Breast epithelium (tissue), 4 donors: ENCODE measurements at regions not wholly inside any gene's neighbourhood (a gene's known extent, or its start where the extent isn't known, plus 50 kb on each side); places are given as distances from the start of the nearest gene placed in this dataset.

ENCODE experiments used
- DNase-seq, 2 donors: peaks; one replicate each; pipeline ENCODE4 v3.0.0-alpha.2; 2019; ENCODE audit warnings: low spot score in 2 of 2
- H3K27ac ChIP-seq, 2 donors: fragments of 200-600 bp; sonication (generic) in 1 of 2; one replicate each; pipeline ENCODE4 v1.5.1; 2016 to 2019; ENCODE audit warnings: mild to moderate bottlenecking in 1 of 2
- H3K27me3 ChIP-seq, 2 donors: fragments of 200-600 bp; sonication (generic) in 1 of 2; one replicate each; pipeline versions ENCODE4 v1.5.1 to v1.6.0; 2017 to 2019; ENCODE audit warnings: control low read depth in 1 of 2, mild to moderate bottlenecking in 1 of 2
- H3K36me3 ChIP-seq: fragments of 200-600 bp; one replicate; pipeline ENCODE4 v1.5.1; 2019
- H3K4me1 ChIP-seq, 2 donors: fragments of 200-600 bp; sonication (generic); one replicate each; pipeline ENCODE4 v1.5.1; 2016 to 2019; ENCODE audit warnings: control low read depth in 1 of 2
- H3K4me3 ChIP-seq, 3 donors: fragments of 200-600 bp; sonication (generic); 1 replicate in 2 of 3; 2 replicates in 1 of 3; pipeline ENCODE4 v1.5.1; 2016 to 2019; ENCODE audit warnings: mild to moderate bottlenecking in 3 of 3, moderate library complexity in 2 of 3
- H3K9me3 ChIP-seq, 2 donors: fragments of 200-600 bp; sonication (generic) in 1 of 2; one replicate each; pipeline ENCODE4 v1.5.1; 2016 to 2019; ENCODE audit warnings: control low read depth in 1 of 2
- POLR2A ChIP-seq: fragments of 450-650 bp; IDR thresholded peaks from one replicate; pipeline ENCODE4 v1.6.1; 2016; ENCODE audit warnings: antibody characterized with exemption, mild to moderate bottlenecking, moderate library complexity
- POLR2AphosphoS5 ChIP-seq, 3 donors: sonication (generic); formaldehyde crosslinking; IDR thresholded peaks; one replicate each; pipeline ENCODE4 v1.6.1; 2017; ENCODE audit warnings: antibody characterized with exemption in 3 of 3
- intact Hi-C: fragments of 100-400 bp; cut with DNase I; formaldehyde crosslinking; loops from one replicate; pipeline ENCODE4 v1.15.1; 2023; ENCODE audit warnings: low total_unique reads
- TF ChIP-seq, protein P1 (sequence below), 3 donors: fragments of 450-650 bp; IDR thresholded peaks; one replicate each; pipeline ENCODE4 v1.5.1; 2016 to 2017; ENCODE audit warnings: antibody characterized with exemption in 3 of 3, mild to moderate bottlenecking in 3 of 3, moderate library complexity in 3 of 3

DNA sequence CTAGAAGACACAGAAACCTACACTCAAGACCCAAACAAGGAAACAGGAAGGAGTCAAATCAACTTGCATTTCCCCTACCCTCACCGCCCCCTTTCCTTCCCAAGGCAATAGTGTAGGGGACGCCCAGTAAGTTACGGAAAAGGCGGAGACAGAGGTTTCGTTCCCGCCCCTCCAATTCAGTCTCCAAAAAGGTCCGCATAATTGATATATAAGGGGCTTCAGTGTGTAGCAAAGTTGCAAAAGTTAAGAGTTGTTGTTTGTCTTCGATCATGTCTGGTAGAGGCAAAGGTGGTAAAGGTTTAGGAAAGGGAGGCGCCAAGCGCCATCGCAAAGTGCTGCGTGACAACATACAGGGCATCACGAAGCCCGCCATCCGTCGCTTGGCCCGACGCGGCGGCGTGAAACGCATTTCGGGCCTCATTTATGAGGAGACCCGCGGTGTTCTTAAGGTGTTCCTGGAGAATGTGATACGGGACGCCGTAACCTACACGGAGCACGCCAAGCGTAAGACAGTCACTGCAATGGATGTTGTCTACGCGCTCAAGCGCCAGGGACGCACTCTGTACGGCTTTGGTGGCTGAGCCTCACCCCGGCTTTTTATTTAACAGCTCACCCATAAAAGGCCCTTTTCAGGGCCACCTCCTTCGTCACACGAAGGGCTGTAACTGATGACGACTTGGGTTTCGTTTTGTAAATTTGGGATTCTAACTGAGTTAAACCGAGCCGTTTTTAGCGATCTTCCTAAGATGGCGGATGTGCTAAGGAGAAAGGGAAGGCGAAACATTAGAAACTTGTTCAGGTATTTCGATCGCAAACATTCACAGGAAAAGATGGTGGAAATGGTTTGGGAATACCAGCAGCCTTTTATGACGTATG lies 124.6 kb upstream of the BTN3A2 start:
- Histone ChIP-seq H3K4me3 (peak overlapping the region; percentile 38 to 67 (median 58)), H3K27me3 (no peaks in the 10 kb centered on the region), H3K36me3 (no peaks in the 10 kb centered on the region), H3K4me1 (no peaks in the 10 kb centered on the region), H3K27ac (peak overlapping the region; percentile 89 to 91), H3K9me3 (no peaks in the 10 kb centered on the region)
- intact Hi-C loops = loop anchor here (5.0 kb wide), 1 partner anchor 83 kb away; a partner anchor contains a TSS
- peak; percentile 62 to 76 for DNase-seq
- TF ChIP-seq POLR2A (peak; percentile 48), POLR2AphosphoS5 (IDR thresholded peaks at IDR 0.05) (peak; percentile 69 to 92 (median 91))
- TF ChIP-seq, protein P1, sequence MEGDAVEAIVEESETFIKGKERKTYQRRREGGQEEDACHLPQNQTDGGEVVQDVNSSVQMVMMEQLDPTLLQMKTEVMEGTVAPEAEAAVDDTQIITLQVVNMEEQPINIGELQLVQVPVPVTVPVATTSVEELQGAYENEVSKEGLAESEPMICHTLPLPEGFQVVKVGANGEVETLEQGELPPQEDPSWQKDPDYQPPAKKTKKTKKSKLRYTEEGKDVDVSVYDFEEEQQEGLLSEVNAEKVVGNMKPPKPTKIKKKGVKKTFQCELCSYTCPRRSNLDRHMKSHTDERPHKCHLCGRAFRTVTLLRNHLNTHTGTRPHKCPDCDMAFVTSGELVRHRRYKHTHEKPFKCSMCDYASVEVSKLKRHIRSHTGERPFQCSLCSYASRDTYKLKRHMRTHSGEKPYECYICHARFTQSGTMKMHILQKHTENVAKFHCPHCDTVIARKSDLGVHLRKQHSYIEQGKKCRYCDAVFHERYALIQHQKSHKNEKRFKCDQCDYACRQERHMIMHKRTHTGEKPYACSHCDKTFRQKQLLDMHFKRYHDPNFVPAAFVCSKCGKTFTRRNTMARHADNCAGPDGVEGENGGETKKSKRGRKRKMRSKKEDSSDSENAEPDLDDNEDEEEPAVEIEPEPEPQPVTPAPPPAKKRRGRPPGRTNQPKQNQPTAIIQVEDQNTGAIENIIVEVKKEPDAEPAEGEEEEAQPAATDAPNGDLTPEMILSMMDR (IDR thresholded peaks at IDR 0.05) = no peak

- Histone ChIP-seq H3K27ac (peak overlapping the region; percentile 89 to 91), H3K4me3 (peak overlapping the region; percentile 38 to 67 (median 58)), H3K4me1 (no peaks in the 10 kb centered on the region), H3K9me3 (no peaks in the 10 kb centered on the region), H3K27me3 (no peaks in the 10 kb centered on the region), H3K36me3 (no peaks in the 10 kb centered on the region)
- TF ChIP-seq POLR2AphosphoS5 (IDR thresholded peaks at IDR 0.05) (no peak), POLR2A (no peak)
- TF ChIP-seq, protein P1 (IDR thresholded peaks at IDR 0.05) = no peak
- DNase-seq = no peak
- intact Hi-C loops = loop anchor here (5.0 kb wide), 1 partner anchor 84 kb away; a partner anchor contains a TSS
Measured at GRCh38 chr6:26241033-26241895, 123.7 kb upstream of the BTN3A2 start.

GRCh38 chr6:26243132-26243531 lies 121.9 kb upstream of the BTN3A2 start:
- Histone ChIP-seq H3K4me1 (no peaks in the 10 kb centered on the region), H3K27me3 (no peaks in the 10 kb centered on the region), H3K9me3 (no peaks in the 10 kb centered on the region), H3K36me3 (no peaks in the 10 kb centered on the region), H3K27ac (no peak overlapping the region), H3K4me3 (no peak overlapping the region)
- no peak for TF ChIP-seq POLR2AphosphoS5 (IDR thresholded peaks at IDR 0.05)
- no peak for TF ChIP-seq POLR2A
- TF ChIP-seq, protein P1 (IDR thresholded peaks at IDR 0.05) = no peak
- intact Hi-C loops = loop anchor here (5.0 kb wide), 1 partner anchor 86 kb away; a partner anchor contains a TSS
- DNase-seq = no peak

DNA sequence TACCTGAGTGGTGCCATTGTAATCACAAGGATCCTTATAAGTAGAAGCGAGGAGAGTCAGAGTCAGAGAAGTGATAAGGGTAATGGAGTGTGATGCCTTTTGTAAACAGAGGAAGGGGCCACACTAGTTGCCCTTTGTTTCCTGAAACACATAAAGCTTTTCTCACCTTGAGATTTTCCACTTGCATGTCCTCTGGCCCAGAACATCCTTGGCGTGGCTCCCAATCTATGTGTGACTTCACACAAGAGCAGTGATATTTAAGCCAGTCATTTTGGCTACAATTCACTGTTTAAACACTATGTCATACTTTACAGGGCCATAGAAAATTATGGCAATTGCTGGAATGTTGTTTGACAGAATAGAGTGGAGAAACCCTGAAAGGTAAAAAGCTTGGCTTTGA lies 121.2 kb upstream of the BTN3A2 start:
- no peaks in the 10 kb centered on the region for H3K4me1 ChIP-seq
- intact Hi-C loops = loop anchor here (5.0 kb wide), 1 partner anchor 86 kb away; a partner anchor contains a TSS
- TF ChIP-seq POLR2AphosphoS5 (IDR thresholded peaks at IDR 0.05) (no peak), POLR2A (no peak)
- TF ChIP-seq, protein P1 (IDR thresholded peaks at IDR 0.05) = no peak
- H3K36me3 ChIP-seq = no peaks in the 10 kb centered on the region
- no peak overlapping the region for H3K4me3 ChIP-seq
- no peaks in the 10 kb centered on the region for H3K27me3 ChIP-seq
- no peak overlapping the region for H3K27ac ChIP-seq
- DNase-seq = no peak
- no peaks in the 10 kb centered on the region for H3K9me3 ChIP-seq
